IPS-NIHi7 (cell line): ENCODE measurements at regions not wholly inside any gene's neighbourhood (a gene's known extent, or its start where the extent isn't known, plus 50 kb on each side); places are given as distances from the start of the nearest gene placed in this dataset.

Experiments used
- DNase-seq: peaks from one replicate; pipeline ENCODE4 v3.0.0; 2012; ENCODE audit warnings: mixed read lengths; ENCODE audit errors: extremely low spot score

DNA sequence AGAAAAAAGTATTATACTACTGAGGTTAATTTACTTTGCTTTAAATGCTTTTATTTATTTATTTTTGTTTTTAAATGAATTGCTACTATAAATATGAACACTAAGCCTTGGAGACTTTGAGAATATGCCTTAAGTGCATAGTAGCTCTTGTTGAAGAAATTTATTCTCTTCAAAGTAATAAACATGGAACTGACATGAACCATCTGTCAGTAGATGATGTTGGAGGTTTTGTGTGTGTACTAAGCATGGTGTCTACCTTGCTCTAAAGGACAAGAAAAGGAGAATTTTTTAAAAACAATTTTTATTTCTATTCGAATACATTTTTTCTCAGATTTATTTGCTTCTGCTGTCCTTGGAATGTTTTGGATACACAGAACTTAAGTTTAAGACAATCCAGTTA lies 81.1 kb upstream of the PDZRN3 start:
- no peak for DNase-seq

DNA sequence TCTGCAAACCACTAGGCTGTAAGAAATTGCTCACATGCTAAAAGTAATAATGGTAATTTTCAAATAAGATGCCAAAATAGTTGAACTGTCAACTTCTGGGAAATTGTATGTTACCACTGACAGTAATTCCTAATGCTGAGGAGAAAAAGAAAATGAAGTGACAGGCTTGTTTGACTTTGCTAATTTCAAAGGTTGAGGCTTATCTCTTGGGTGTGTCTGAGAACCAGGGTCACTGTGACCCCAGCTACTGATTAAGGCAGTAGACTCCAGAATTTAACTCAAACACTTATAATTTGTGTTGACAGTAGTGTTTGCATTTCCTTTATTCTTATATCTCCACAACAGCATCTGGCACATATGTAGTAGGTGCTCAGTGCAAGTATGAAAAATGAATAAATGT lies 74.6 kb upstream of the PDZRN3 start:
- no peak for DNase-seq

DNA sequence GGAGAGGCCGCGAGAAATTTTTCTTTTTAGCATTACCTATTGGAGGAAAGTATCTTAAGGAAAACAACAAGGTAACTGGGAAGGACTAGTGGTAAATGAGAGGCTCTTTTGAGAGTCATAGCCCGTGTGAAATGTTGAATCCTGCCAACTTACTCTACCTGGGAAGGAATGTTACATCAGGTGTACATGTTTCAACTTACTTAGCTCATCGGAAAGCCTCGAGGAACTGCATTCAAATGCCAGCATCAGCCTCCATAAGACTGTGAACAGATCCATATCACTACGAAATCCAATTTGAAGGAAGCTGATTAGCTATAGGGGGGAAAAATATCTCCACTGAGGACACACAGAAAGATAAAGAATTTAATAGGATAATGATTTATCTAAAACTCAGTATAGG lies 72.3 kb upstream of the PDZRN3 start:
- DNase-seq: no peak

DNA sequence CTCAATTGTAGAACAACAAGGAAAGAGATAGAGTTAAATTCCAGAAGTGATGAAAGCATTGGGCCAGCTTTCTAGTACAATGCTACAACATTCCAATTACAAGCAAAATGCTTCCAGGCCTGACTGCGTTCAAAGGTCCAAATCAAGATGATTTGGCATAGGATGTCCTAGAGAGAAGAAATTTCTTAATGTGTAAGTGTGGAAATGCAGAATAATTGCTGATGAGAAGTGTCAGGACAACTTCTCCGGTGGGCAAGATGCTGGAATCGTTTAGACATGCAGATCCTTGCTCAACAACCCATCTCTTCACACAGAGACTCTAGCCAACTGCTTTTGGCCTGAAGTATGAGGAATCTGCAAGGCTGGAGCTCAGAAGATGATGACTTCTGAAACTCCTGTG lies 71.1 kb upstream of the PDZRN3 start:
- DNase-seq: no peak

DNA sequence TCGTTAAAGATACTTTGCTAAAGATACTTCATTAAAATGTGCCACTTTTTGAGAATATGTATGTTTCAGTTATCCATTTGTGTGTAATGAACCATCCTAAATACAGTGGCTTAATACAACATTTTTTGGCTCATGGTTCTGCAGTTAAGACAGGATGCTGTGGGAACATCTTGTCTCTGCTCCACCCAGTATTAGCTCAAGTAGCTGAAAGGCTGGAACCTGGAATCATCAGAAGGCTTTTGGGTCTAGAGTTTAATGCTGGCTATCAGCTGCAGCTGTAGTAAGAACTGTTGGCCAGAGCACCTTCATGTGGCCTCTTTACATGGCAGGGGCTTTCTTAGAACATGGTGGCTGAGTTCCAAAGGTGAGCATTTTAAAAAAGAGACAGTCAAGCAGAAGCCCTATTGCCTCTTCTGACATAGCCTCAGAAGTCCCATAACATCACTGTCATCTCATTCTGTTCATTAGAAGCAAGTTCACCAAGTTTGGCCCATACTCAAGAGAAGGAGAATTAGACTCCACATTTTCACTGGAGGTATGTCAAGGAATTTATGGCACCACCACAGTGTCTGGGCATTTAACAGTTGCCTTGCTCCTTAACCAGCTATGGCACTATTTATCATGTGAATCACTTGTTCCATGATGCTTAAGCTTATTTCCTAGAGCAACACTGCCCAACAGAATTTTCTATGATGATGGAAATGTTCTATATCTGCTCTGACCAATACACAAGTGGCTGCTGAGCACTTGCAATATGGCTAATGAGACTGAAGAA lies 70.4 kb upstream of the PDZRN3 start:
- no peak for DNase-seq

DNA sequence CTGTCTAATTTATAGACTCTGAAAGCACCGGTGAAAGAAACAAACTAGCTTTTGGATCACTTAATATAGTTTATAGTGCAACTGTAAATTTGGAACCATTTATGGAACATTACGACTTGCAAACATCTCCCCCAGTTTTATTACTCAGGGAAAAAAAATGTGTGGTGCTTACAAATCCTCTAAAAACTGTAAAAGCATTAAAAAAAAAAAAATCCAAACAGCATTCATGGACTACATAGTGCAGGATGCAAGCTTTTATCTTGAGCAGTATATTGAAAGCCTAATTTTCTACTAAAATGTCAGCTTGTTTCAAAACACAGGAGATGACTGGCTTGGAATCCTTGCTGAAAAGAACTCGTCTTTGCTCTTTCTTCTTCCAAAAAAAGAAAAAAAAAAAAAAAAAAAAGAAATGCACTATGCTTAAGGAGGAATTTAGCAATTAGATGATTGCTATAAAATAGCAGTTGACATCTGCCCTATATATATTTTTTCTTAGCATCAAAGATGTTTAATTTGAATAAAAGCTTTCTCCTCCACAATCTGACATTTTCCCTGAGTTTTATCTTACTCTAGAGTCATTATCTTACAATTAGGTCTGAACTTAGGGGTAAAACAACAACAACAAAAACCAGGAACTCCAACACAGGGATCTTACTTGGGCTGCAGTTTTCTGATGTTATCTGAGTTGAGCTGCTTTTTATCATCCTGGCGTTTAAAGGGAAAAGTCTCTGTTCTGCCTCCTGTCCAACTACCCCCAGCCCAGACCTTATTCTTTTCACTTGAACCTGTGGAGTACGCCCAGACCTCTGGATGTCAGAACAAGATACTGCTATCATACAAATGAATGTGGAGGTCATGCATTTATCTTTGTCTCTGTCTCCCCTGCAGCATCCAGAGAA lies 62.6 kb upstream of the PDZRN3 start:
- DNase-seq: no peak

DNA sequence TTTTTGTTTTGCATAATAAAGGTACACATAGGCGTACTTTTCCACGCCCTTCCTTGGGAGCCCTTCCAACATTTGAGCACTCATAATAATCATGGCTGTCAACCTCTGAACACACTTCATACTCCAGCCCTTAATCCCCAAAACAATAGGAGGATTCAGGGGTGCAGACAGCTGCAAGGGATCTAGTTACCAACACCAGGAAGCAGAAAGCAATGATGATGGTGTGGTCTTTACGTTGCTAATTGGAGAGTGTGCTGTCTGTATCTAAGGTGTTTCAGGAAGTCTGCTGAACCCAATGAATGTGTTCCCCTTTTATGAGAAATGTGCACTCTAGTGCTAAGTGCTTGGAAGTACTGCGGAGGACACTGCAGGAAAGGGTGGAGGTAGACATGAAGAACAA lies 60.3 kb upstream of the PDZRN3 start:
- DNase-seq: no peak

DNA sequence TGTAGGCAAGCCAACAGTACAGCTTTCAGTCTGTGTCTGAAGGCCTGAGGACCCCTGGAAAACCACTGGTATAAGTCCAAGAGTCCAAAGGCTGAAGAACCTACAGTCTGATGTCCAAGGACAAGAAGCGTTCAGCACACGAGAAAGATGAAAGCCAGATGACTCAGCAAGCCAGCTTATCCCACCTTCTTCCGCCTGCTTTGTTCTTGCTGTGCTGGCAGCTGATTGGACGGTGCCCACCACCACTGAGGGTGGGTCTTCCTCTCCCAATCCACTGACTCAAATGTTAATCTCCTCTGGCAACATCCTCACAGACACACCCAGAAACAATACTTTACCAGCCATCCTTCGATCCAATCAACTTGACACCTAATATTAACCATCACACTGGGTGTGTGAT lies 59.0 kb upstream of the PDZRN3 start:
- no peak for DNase-seq

DNA sequence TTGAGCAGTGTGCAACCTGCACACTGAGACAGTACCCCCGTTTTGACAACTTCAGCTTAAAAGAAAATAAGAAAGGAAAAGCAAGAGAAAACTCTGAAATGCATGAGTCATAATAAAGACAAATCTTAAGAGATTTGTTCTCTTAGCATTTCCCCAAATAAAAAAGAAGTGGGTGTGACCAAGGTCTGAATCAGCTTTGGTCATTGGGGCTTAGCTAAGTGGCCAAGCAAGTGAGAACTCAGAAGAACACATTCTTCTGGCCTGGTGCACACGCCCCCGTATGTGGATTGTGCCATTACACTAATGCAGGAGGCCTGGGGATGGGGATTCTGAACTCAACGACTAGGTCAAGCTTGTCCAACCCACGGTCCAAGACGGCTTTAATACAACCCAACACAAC lies 56.9 kb upstream of the PDZRN3 start:
- no peak for DNase-seq

DNA sequence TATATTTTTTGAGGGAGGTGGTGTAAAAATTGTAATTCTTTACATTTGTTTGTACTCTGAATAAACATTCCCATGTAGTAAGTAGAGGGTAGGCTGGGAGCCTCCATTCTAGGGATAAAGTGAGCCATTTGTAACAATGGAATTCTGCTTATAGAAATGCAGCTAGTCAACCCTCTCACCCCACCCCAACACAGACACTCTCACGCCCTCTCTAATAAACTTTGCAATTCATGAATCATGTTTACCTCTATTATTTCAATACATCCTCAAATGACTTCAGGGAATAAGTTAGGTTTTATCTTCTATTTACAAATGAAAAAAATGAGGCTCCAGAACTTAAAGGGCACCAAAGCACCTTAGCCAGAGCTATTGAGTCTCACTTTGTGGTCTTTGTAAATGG lies 56.5 kb upstream of the PDZRN3 start:
- DNase-seq: no peak

DNA sequence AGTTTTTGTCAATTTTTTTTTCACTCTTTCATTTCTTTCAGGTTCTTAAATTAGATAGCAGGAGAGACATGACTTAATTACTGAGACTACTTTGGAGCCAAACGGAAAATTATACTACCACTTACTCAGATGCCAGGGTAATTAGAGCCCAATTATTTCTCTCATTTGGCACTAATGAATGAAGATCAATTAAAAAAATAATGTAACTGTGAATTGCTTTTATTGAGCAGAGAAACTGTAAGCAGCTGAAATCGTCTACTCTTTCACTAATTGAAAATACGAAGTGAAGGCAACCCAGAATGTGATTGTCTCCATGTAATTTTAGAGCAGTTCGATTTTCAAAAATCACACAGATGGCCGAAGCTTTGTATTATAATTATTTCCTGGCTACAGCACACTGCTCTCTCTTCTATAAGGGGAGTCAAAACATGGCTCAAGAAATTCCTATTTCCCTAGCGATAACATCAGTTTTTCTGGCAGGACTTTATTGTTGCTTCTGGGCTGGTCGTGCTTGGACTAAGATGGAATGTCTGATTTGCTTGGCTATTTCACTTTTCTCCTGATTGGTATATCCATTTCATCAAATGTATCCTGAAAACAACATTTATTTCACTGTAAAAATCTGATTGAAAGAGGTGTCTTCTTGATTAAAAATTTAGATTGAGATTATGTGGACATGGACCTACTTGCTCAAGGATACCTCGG lies 55.8 kb upstream of the PDZRN3 start:
- DNase-seq: no peak

DNA sequence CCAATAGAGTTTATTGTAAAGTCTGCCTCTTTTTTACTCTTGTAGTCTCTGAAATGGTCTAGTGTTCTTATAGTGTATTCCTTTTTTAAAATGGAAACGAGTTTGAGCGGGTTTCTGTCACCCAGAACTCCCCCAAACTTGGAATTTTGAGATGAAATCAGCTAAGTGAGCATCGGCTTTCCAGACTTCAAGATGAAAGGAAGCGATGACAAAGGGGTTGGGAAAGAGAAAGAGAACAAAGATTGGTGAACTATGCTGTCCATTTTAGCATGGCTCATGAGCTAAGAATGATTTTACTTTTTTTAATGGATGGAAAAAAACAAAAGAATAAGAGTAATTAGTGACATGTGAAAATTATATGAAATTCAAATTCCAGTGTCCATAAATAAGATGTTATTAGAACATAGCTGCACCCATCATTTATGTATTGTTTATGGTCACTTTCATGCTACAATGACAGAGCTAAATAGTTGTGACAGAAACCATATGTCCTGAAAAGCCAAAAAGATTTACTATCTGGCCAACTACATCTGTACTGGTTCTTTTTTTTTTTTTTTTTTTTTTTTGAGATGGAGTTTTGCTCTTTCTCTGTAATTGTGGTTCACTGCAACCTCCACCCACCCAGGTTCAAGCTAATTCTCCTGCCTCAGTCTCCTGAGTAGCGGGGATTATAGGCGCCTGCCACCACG lies 52.7 kb upstream of the PDZRN3 start:
- DNase-seq: no peak
